Left lung (tissue), 4 donors: ENCODE measurements at regions not wholly inside any gene's neighbourhood (a gene's known extent, or its start where the extent isn't known, plus 50 kb on each side); places are given as distances from the start of the nearest gene placed in this dataset.

Experiments used
- ATAC-seq: fragments of 200-7000 bp; cut with Tn5 transposase; one replicate; pipeline ENCODE4 v1.9.1; 2020; ENCODE audit warnings: moderate library complexity
- DNase-seq, 4 donors: peaks; one replicate each; pipeline ENCODE4 v3.0.0-alpha.2; 2013 to 2020
- H3K27ac ChIP-seq, 2 donors: fragments of 200-600 bp; sonication (generic) in 1 of 2; one replicate each; pipeline versions ENCODE4 v1.5.0 to v1.8.0; 2020 to 2021
- H3K27me3 ChIP-seq, 2 donors: fragments of 200-600 bp; sonication (generic) in 1 of 2; one replicate each; pipeline versions ENCODE4 v1.5.0 to v1.8.0; 2020 to 2021
- H3K36me3 ChIP-seq, 2 donors: fragments of 200-600 bp; sonication (generic) in 1 of 2; one replicate each; pipeline versions ENCODE4 v1.5.0 to v1.8.0; 2020 to 2021
- H3K4me1 ChIP-seq, 2 donors: fragments of 200-600 bp; one replicate each; pipeline ENCODE4 v1.8.0; 2021
- H3K4me3 ChIP-seq, 2 donors: fragments of 200-600 bp; sonication (generic) in 1 of 2; one replicate each; pipeline versions ENCODE4 v1.5.0 to v1.8.0; 2020 to 2021; ENCODE audit warnings: mild to moderate bottlenecking in 1 of 2
- H3K9me3 ChIP-seq, 2 donors: fragments of 200-600 bp; sonication (generic) in 1 of 2; one replicate each; pipeline versions ENCODE4 v1.5.0 to v1.8.0; 2020 to 2021
- intact Hi-C, 2 donors: fragments of 100-400 bp; cut with DNase I; formaldehyde crosslinking; loops; one replicate each; pipeline versions ENCODE4 v1.11.2 to v1.14.2; 2022
- TF ChIP-seq, protein P1 (sequence below), 2 donors: fragments of 200-600 bp; sonication (generic) in 1 of 2; IDR thresholded peaks; one replicate each; pipeline versions ENCODE4 v1.5.0 to v1.8.0; 2021; ENCODE audit warnings: antibody characterized with exemption in 2 of 2
- donor health status: DM: no; HTN: yes; CAD: no.
- donor health status: DM: no; HTN: no; CAD: no.

DNA sequence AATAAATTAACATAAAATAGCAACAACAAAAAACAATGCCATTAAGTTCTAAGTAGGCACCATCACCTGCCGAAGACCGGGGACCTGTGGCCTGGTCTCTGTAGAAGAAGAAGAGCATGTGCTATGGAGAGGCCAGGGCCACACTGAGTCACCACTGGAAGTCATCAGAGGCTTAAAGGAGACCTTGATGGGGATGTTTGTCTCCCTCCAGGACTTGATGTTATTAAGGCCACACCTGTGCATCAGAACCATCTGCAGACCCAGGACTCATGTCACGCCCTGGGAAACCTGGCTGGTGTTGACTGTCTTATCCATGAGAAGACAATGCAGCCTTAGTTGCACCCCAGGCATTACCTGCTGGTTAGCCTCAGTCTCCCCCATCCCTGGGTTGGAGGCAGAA lies 292.3 kb downstream of the AACS start:
- Histone ChIP-seq H3K9me3 (peaks cover 0 to 4% of the 10 kb centered on the region in 2 donors), H3K36me3 (no peaks in the 10 kb centered on the region), H3K4me1 (no peaks in the 10 kb centered on the region), H3K27ac (no peak overlapping the region), H3K27me3 (peaks cover 0 to 13% of the 10 kb centered on the region in 2 donors), H3K4me3 (no peak overlapping the region)
- no peak for DNase-seq
- intact Hi-C loops: no loop called here
- TF ChIP-seq, protein P1, sequence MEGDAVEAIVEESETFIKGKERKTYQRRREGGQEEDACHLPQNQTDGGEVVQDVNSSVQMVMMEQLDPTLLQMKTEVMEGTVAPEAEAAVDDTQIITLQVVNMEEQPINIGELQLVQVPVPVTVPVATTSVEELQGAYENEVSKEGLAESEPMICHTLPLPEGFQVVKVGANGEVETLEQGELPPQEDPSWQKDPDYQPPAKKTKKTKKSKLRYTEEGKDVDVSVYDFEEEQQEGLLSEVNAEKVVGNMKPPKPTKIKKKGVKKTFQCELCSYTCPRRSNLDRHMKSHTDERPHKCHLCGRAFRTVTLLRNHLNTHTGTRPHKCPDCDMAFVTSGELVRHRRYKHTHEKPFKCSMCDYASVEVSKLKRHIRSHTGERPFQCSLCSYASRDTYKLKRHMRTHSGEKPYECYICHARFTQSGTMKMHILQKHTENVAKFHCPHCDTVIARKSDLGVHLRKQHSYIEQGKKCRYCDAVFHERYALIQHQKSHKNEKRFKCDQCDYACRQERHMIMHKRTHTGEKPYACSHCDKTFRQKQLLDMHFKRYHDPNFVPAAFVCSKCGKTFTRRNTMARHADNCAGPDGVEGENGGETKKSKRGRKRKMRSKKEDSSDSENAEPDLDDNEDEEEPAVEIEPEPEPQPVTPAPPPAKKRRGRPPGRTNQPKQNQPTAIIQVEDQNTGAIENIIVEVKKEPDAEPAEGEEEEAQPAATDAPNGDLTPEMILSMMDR (IDR thresholded peaks at IDR 0.05): no peak
- ATAC-seq: no peak

DNA sequence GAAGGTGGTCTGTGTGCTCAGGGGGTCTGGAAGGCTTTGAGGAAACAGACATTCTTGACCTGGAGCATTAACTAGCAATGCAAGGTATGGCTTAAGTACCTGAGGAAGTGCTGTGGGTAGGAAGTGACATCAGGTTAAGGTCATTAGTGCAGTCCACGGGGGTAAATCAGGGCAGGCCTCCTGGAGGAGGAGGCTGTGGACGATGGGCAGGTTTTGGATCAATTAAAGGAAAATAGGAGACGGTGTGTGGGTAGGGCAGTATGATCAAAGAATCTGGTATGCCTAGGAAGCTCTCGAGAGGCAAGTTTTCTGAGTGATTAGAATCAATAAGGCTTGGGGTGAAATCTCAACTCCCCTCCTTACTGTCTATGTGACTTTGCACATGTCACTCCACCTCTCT lies 295.3 kb downstream of the AACS start:
- H3K36me3 ChIP-seq: no peaks in the 10 kb centered on the region
- intact Hi-C loops: no loop called here
- no peak overlapping the region for H3K4me3 ChIP-seq
- no peak for DNase-seq
- ATAC-seq: no peak
- H3K27ac ChIP-seq: no peak overlapping the region
- H3K4me1 ChIP-seq: no peaks in the 10 kb centered on the region
- H3K9me3 ChIP-seq: no peaks in the 10 kb centered on the region
- H3K27me3 ChIP-seq: peaks cover 0 to 13% of the 10 kb centered on the region in 2 donors
- TF ChIP-seq, protein P1 (IDR thresholded peaks at IDR 0.05): no peak

DNA sequence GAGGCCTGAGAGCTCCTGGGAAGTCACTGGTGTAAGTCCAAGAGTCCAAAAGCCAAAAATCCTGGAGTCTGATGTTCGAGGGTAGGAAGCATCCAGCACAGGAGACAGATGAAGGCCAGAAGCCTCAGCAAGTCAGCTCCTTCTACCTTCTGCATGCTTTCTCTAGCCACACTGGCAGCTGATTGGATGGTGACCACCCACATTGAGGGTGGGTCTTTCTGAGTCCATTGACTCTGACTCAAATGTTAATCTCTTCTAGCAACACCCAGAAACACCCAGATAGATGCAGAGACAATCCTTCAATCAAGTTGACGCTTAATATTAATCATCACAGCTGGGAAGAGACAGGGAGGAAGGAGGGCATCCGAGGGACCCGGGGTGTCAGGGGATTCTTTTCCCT lies 305.8 kb downstream of the AACS start:
- Histone ChIP-seq H3K36me3 (no peaks in the 10 kb centered on the region), H3K9me3 (peaks cover 0 to 2% of the 10 kb centered on the region in 2 donors), H3K27ac (no peak overlapping the region), H3K27me3 (peaks cover 0 to 7% of the 10 kb centered on the region in 2 donors), H3K4me1 (no peaks in the 10 kb centered on the region), H3K4me3 (no peak overlapping the region)
- TF ChIP-seq, protein P1 (IDR thresholded peaks at IDR 0.05): no peak
- intact Hi-C loops: no loop called here
- no peak for ATAC-seq
- no peak for DNase-seq

DNA sequence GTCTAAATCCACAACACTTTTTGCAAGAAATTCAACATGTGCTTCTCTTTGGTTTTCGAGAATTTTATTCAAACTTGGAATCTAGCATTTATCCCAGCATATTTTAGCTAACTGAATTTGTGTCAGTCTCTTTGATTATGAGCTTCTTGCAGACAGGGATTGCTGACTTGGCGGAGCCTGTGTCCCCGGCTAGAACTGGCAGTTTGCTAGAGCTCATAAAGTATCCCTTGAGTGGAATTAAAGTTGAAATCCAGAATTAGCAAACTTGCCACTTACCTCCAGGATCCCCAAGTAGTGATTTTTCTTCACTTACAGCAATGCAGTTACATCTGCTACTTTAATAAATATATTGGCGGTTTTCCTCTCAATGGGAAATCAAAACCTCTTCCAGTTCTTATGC lies 306.9 kb downstream of the AACS start:
- no peak for ATAC-seq
- Histone ChIP-seq H3K9me3 (peaks cover 0 to 2% of the 10 kb centered on the region in 2 donors), H3K27ac (no peak overlapping the region), H3K4me1 (no peaks in the 10 kb centered on the region), H3K36me3 (no peaks in the 10 kb centered on the region), H3K4me3 (no peak overlapping the region), H3K27me3 (peaks cover 0 to 15% of the 10 kb centered on the region in 2 donors)
- no peak for DNase-seq
- TF ChIP-seq, protein P1 (IDR thresholded peaks at IDR 0.05): no peak
- intact Hi-C loops: no loop called here

DNA sequence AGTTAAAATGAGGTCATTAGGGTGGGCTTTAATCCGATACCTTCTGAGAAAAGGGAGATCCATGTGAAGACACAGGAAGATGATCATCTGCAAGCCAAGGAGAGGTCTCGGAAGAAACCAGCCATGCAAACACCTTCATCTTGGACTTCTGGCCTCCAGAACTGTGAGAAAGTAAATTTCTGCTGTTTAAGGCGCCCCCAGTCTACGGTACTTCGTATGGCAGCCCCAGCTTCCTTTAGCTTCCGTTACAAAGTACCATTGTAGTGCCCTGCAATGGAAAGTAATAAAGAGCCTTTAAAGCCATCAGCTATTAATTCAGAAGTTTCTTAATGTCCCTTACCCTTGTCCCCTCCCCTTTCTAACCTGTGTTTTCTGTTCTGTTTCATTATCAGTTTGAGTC lies 308.1 kb downstream of the AACS start:
- Histone ChIP-seq H3K9me3 (peaks cover 0 to 2% of the 10 kb centered on the region in 2 donors), H3K27ac (no peak overlapping the region), H3K27me3 (peaks cover 0 to 17% of the 10 kb centered on the region in 2 donors), H3K4me1 (no peaks in the 10 kb centered on the region), H3K36me3 (no peaks in the 10 kb centered on the region), H3K4me3 (no peak overlapping the region)
- no peak for DNase-seq
- no peak for ATAC-seq
- intact Hi-C loops: no loop called here
- TF ChIP-seq, protein P1 (IDR thresholded peaks at IDR 0.05): no peak
